ENCODE measurements at regions not wholly inside any gene's neighbourhood (a gene's known extent, or its start where the extent isn't known, plus 50 kb on each side); places are given as distances from the start of the nearest gene placed in this dataset.

GRCh38 chr5:93967923-93968322 lies 226.5 kb upstream of the POU5F2 start:
- TF ChIP-seq TAF1 (IDR thresholded peaks at IDR 0.05; ENCODE audit: low read depth) (no peak), USF1 (IDR thresholded peaks at IDR 0.05) (no peak), CREB1 (IDR thresholded peaks at IDR 0.05; ENCODE audit: low read depth) (no peak), CEBPB (IDR thresholded peaks at IDR 0.05) (no peak), FOXM1 (IDR thresholded peaks at IDR 0.05; ENCODE audit: borderline replicate concordance, low read depth) (no peak), NFIC (IDR thresholded peaks at IDR 0.05) (no peak), ZBTB7A (IDR thresholded peaks at IDR 0.05; ENCODE audit: low read depth) (no peak)

- TF ChIP-seq ZBTB7A (IDR thresholded peaks at IDR 0.05; ENCODE audit: low read depth) (no peak), EP300 (IDR thresholded peaks at IDR 0.05; ENCODE audit: borderline replicate concordance) (no peak), USF1 (IDR thresholded peaks at IDR 0.05) (no peak), TAF1 (IDR thresholded peaks at IDR 0.05; ENCODE audit: low read depth) (no peak), CEBPB (IDR thresholded peaks at IDR 0.05) (no peak), CREB1 (IDR thresholded peaks at IDR 0.05; ENCODE audit: low read depth) (no peak), FOXM1 (IDR thresholded peaks at IDR 0.05; ENCODE audit: borderline replicate concordance, low read depth) (no peak), EGR1 (IDR thresholded peaks at IDR 0.05) (no peak), RAD21 (IDR thresholded peaks at IDR 0.05; ENCODE audit: low read depth) (no peak), TEAD4 (IDR thresholded peaks at IDR 0.05) (no peak), TCF12 (IDR thresholded peaks at IDR 0.05; ENCODE audit: low read depth) (no peak), MAX (IDR thresholded peaks at IDR 0.05) (no peak), REST (IDR thresholded peaks at IDR 0.05; ENCODE audit: low read depth) (no peak), NFIC (IDR thresholded peaks at IDR 0.05) (no peak), YY1 (IDR thresholded peaks at IDR 0.05; ENCODE audit: low read depth) (no peak)
Observed at GRCh38 chr5:93964421-93964820, 223.0 kb upstream of the POU5F2 start.

- TF ChIP-seq YY1 (IDR thresholded peaks at IDR 0.05; ENCODE audit: low read depth): no peak
- no peak for TF ChIP-seq NFIC (IDR thresholded peaks at IDR 0.05)
- no peak for TF ChIP-seq EGR1 (IDR thresholded peaks at IDR 0.05)
- TF ChIP-seq REST (IDR thresholded peaks at IDR 0.05; ENCODE audit: low read depth): no peak
- no peak for TF ChIP-seq ZBTB7A (IDR thresholded peaks at IDR 0.05; ENCODE audit: low read depth)
- no peak for TF ChIP-seq FOXM1 (IDR thresholded peaks at IDR 0.05; ENCODE audit: borderline replicate concordance, low read depth)
- no peak for TF ChIP-seq MAX (IDR thresholded peaks at IDR 0.05)
- no peak for TF ChIP-seq CEBPB (IDR thresholded peaks at IDR 0.05)
- TF ChIP-seq TEAD4 (IDR thresholded peaks at IDR 0.05): no peak
Observed at GRCh38 chr5:93960042-93960441, 218.6 kb upstream of the POU5F2 start.

GRCh38 chr5:93956006-93956405 lies 214.6 kb upstream of the POU5F2 start:
- TF ChIP-seq YY1 (IDR thresholded peaks at IDR 0.05; ENCODE audit: low read depth) (no peak), CEBPB (IDR thresholded peaks at IDR 0.05) (no peak), REST (IDR thresholded peaks at IDR 0.05; ENCODE audit: low read depth) (no peak), TAF1 (IDR thresholded peaks at IDR 0.05; ENCODE audit: low read depth) (no peak), EGR1 (IDR thresholded peaks at IDR 0.05) (no peak), TCF12 (IDR thresholded peaks at IDR 0.05; ENCODE audit: low read depth) (no peak), CREB1 (IDR thresholded peaks at IDR 0.05; ENCODE audit: low read depth) (no peak), RAD21 (IDR thresholded peaks at IDR 0.05; ENCODE audit: low read depth) (no peak), EP300 (IDR thresholded peaks at IDR 0.05; ENCODE audit: borderline replicate concordance) (no peak), TEAD4 (IDR thresholded peaks at IDR 0.05) (no peak), MAX (IDR thresholded peaks at IDR 0.05) (no peak), ZBTB7A (IDR thresholded peaks at IDR 0.05; ENCODE audit: low read depth) (no peak), FOXM1 (IDR thresholded peaks at IDR 0.05; ENCODE audit: borderline replicate concordance, low read depth) (no peak), USF1 (IDR thresholded peaks at IDR 0.05) (no peak), NFIC (IDR thresholded peaks at IDR 0.05) (no peak)
